SH-SY5Y (cell line): ENCODE measurements at regions not wholly inside any gene's neighbourhood (a gene's known extent, or its start where the extent isn't known, plus 50 kb on each side); places are given as distances from the start of the nearest gene placed in this dataset.

Experiments
- GATA2 ChIP-seq: IDR thresholded peaks from 2 replicates; pipeline ENCODE4 v1.6.1; 2011; ENCODE audit warnings: mild to moderate bottlenecking, low read depth, low read length
- GATA3 ChIP-seq: IDR thresholded peaks from 2 replicates; pipeline ENCODE4 v1.6.1; 2011; ENCODE audit warnings: low read depth, mild to moderate bottlenecking, low read length, moderate library complexity

GRCh38 chr6:165782812-165783211 is 119.8 kb upstream of the PDE10A start:
- no peak for TF ChIP-seq GATA3
- no peak for TF ChIP-seq GATA2
